ACC112 (cell line): ENCODE measurements at regions not wholly inside any gene's neighbourhood (a gene's known extent, or its start where the extent isn't known, plus 50 kb on each side); places are given as distances from the start of the nearest gene placed in this dataset.
"Not testable (repeated sequence)": the region's sequence is repeated elsewhere in the genome, so short reads cannot be mapped to it uniquely, and the experiment has no call there.

Source experiments
- H2AFZ ChIP-seq: fragments of 200-600 bp; sonication (generic); one replicate; pipeline ENCODE4 v1.6.0; 2017; ENCODE audit warnings: antibody characterized with exemption, low read length; ENCODE audit not compliant: unreplicated experiment
- H3K27ac ChIP-seq: fragments of 200-600 bp; sonication (generic); 2 replicates; pipeline ENCODE4 v1.5.1; 2014; ENCODE audit warnings: low read depth, mild to moderate bottlenecking, antibody characterized with exemption, low read length, moderate library complexity
- H3K27me3 ChIP-seq: fragments of 200-600 bp; sonication (generic); 2 replicates; pipeline ENCODE4 v1.6.1; 2014; ENCODE audit warnings: mild to moderate bottlenecking, antibody characterized with exemption, low read length, moderate library complexity, mixed read lengths; ENCODE audit not compliant: insufficient read depth
- H3K36me3 ChIP-seq: fragments of 200-600 bp; sonication (generic); 2 replicates; pipeline ENCODE4 v1.6.1; 2016; ENCODE audit warnings: mild to moderate bottlenecking, antibody characterized with exemption, low read length, moderate library complexity, mixed read lengths; ENCODE audit not compliant: insufficient read depth
- H3K4me1 ChIP-seq: fragments of 200-600 bp; sonication (generic); one replicate; pipeline ENCODE4 v1.6.1; 2016; ENCODE audit warnings: low read length, mixed read lengths; ENCODE audit not compliant: insufficient read depth, unreplicated experiment, control insufficient read depth
- H3K4me3 ChIP-seq: fragments of 200-600 bp; sonication (generic); 2 replicates; pipeline ENCODE4 v1.5.1; 2014; ENCODE audit warnings: mild to moderate bottlenecking, low read depth, low read length
- H3K79me2 ChIP-seq: fragments of 200-600 bp; sonication (generic); one replicate; pipeline ENCODE4 v1.6.0; 2016; ENCODE audit warnings: low read length; ENCODE audit not compliant: control insufficient read depth, unreplicated experiment, insufficient read depth

- no peaks in the 10 kb centered on the region for H3K27me3 ChIP-seq
- H3K4me1 ChIP-seq: no peaks in the 10 kb centered on the region
- no peak overlapping the region for H2AFZ ChIP-seq
- H3K4me3 ChIP-seq: no peak overlapping the region
- H3K36me3 ChIP-seq: no peaks in the 10 kb centered on the region
- no peak overlapping the region for H3K27ac ChIP-seq
- no peaks in the 10 kb centered on the region for H3K79me2 ChIP-seq
Measured at GRCh38 chrX:121851033-121851432, 803.6 kb downstream of the GLUD2 start.

- Histone ChIP-seq H3K79me2 (no peaks in the 10 kb centered on the region), H3K36me3 (no peaks in the 10 kb centered on the region), H3K27ac (no peak overlapping the region), H3K27me3 (no peaks in the 10 kb centered on the region), H3K4me3 (no peak overlapping the region), H2AFZ (no peak overlapping the region), H3K4me1 (no peaks in the 10 kb centered on the region)
Measured at GRCh38 chrX:121853762-121854613, 806.6 kb downstream of the GLUD2 start.

DNA sequence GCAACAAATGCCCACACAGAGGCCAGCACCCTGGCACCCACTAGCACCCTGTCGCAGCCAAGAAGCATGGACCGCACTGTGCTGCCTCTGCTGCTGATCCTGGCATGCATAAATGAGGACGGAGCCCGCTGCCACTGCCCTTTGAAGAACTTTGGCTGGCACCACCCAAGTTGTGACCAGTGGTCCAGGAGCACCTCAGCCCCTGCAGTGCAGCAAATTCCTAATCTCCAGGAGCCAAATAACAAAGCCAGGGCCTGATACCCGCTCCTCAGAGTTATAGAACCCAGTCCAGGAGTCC is 807.2 kb downstream of the GLUD2 start:
- H3K27me3 ChIP-seq: no peaks in the 10 kb centered on the region
- no peaks in the 10 kb centered on the region for H3K4me1 ChIP-seq
- H3K27ac ChIP-seq: no peak overlapping the region
- H3K4me3 ChIP-seq: no peak overlapping the region
- H3K36me3 ChIP-seq: no peaks in the 10 kb centered on the region
- H2AFZ ChIP-seq: no peak overlapping the region
- no peaks in the 10 kb centered on the region for H3K79me2 ChIP-seq

DNA sequence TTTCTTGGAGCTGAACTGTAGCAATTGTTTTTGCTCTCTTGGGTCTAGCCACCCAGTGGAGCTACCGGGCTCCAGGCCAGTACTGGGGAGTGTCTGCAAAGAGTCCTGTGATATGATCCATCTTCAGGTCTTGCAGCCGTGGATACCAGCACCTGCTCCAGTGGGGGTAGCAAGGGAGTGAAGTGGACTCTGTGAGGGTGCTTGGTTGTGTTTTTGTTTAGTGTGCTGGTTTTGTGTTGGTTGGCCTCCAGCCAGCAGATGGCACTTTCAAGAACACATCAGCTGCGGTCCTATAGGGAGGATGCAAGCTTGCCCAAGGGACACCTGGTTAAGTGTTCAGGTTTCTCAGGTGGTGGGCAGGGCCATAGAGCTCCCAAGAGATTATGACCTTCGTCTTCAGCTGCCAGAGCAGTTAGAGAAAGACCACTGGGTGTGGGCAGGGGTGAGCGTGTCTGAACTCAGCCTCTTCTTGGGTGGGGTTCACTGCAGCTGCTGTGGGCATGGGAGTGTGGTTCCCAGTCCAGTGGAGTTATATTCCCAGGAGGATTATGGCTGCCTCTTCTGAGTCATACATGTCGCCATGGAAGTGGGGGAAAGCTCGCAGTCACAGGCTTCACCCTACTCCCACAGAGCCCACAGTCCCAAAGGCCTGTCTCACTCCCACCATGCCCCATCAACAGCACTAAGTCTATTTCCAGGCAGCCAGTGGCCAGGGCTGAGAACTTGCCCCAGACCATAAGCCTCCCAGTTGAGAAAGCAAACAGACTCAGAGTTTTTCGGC is 811.6 kb downstream of the GLUD2 start:
- Histone ChIP-seq H2AFZ (no peak overlapping the region), H3K27ac (no peak overlapping the region), H3K4me1 (no peaks in the 10 kb centered on the region), H3K4me3 (no peak overlapping the region), H3K36me3 (no peaks in the 10 kb centered on the region), H3K27me3 (no peaks in the 10 kb centered on the region), H3K79me2 (no peaks in the 10 kb centered on the region)

- Histone ChIP-seq H2AFZ (no peak overlapping the region), H3K36me3 (no peaks in the 10 kb centered on the region), H3K27me3 (no peaks in the 10 kb centered on the region), H3K4me3 (no peak overlapping the region), H3K79me2 (no peaks in the 10 kb centered on the region), H3K4me1 (no peaks in the 10 kb centered on the region), H3K27ac (no peak overlapping the region)
Measured at GRCh38 chrX:121863976-121864375, 816.6 kb downstream of the GLUD2 start.

DNA sequence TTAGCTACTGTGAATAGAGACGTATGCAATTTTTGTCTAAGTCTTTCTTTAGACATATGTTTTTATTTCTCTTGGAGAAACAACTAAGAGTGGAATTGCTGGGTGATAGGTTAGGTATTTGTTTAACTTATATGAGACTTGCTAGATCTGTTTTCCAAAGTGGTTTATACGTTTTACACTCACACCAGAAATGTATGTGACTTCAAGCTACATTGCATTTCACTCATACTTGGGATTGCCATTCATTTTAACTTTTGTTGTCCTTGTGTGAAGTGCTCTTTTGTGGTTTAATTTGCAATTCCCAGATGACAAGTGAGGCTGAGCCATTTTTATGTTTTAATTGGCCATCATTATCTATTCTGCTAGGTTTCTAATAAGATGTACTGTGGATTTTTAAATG is 817.2 kb downstream of the GLUD2 start:
- Histone ChIP-seq H3K4me3 (no peak overlapping the region), H3K79me2 (no peaks in the 10 kb centered on the region), H2AFZ (no peak overlapping the region), H3K27ac (no peak overlapping the region), H3K4me1 (no peaks in the 10 kb centered on the region), H3K27me3 (no peaks in the 10 kb centered on the region), H3K36me3 (no peaks in the 10 kb centered on the region)

GRCh38 chrX:121869876-121870477 is 822.6 kb downstream of the GLUD2 start:
- Histone ChIP-seq H2AFZ (no peak overlapping the region), H3K27ac (no peak overlapping the region)

GRCh38 chrX:121871122-121871521 is 823.7 kb downstream of the GLUD2 start:
- H2AFZ ChIP-seq: no peak overlapping the region
- no peaks in the 10 kb centered on the region for H3K79me2 ChIP-seq
- no peak overlapping the region for H3K27ac ChIP-seq
- H3K4me1 ChIP-seq: no peaks in the 10 kb centered on the region
- H3K27me3 ChIP-seq: no peaks in the 10 kb centered on the region
- H3K4me3 ChIP-seq: no peak overlapping the region
- H3K36me3 ChIP-seq: no peaks in the 10 kb centered on the region

More at GRCh38 chrX:121869876-121870477, 822.6 kb downstream of the GLUD2 start:
- H3K79me2 ChIP-seq: no peaks in the 10 kb centered on the region
- no peak overlapping the region for H3K4me3 ChIP-seq
- no peaks in the 10 kb centered on the region for H3K27me3 ChIP-seq
- no peaks in the 10 kb centered on the region for H3K4me1 ChIP-seq
- H3K36me3 ChIP-seq: no peaks in the 10 kb centered on the region

DNA sequence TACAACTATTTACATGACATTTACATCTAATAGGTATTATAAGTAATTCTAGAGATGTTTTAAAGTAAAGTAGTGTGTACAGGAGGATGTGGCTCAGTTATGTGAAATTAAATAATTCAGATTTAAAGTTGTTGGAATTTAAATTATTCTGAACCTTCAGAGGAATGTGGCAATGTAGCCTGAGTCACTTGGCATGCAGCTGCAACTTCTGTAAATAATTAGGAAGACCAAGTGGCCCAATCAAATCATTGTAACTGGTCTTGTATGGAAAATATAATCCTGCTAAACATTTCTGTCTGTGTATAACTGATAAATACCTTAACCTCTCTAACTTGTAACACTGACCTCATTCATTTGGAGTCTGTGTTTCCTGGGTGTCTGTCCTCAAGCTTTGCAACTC is 828.9 kb downstream of the GLUD2 start:
- no peak overlapping the region for H3K4me3 ChIP-seq
- H3K27ac ChIP-seq: no peak overlapping the region
- H2AFZ ChIP-seq: no peak overlapping the region
- H3K4me1 ChIP-seq: no peaks in the 10 kb centered on the region
- H3K27me3 ChIP-seq: no peaks in the 10 kb centered on the region
- H3K79me2 ChIP-seq: no peaks in the 10 kb centered on the region
- no peaks in the 10 kb centered on the region for H3K36me3 ChIP-seq

DNA sequence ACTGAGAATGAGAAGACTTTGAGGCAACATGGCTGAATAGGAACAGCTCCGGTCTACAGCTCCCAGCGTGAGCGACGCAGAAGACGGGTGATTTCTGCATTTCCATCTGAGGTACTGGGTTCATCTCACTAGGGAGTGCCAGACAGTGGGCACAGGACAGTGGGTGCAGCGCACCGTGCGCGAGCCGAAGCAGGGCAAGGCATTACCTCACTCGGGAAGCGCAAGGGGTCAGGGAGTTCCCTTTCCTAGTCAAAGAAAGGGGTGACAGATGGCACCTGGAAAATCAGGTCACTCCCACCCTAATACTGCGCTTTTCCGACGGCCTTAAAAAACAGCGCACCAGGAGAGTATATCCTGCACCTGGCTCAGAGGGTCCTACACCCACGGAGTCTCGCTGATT is 829.9 kb downstream of the GLUD2 start:
- H2AFZ ChIP-seq, H3K4me1 ChIP-seq, H3K27me3 ChIP-seq, H3K4me3 ChIP-seq, H3K36me3 ChIP-seq, H3K79me2 ChIP-seq, H3K27ac ChIP-seq: not testable (repeated sequence)

DNA sequence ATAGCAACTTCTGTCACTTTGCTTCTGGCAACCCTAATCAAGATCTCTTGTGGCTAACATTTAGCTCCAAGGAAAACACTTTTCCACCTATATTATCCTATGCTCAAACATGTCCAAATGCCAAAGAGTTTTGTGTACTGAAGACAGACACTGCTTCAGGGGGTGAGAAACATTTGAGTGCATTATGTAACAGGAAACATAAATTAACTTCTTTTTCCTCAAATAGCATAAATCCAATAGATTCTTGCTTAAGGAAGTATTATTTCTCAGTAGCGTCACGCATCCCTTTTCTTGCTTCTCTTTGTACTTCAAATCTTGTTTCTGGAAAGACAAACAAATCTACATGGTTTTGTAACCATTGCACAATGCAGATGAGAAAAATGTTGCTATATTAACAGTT is 839.1 kb downstream of the GLUD2 start:
- H3K4me3 ChIP-seq: no peak overlapping the region
- no peak overlapping the region for H3K27ac ChIP-seq
- no peaks in the 10 kb centered on the region for H3K36me3 ChIP-seq
- H2AFZ ChIP-seq: no peak overlapping the region
- H3K27me3 ChIP-seq: no peaks in the 10 kb centered on the region
- no peaks in the 10 kb centered on the region for H3K79me2 ChIP-seq
- H3K4me1 ChIP-seq: no peaks in the 10 kb centered on the region
